ENCODE measurements at regions not wholly inside any gene's neighbourhood (a gene's known extent, or its start where the extent isn't known, plus 50 kb on each side); places are given as distances from the start of the nearest gene placed in this dataset.

- H3K4me3 ChIP-seq (ENCODE audit: low read depth, low read length), result no peak overlapping the region
- TF ChIP-seq CTCF (IDR thresholded peaks at IDR 0.05; ENCODE audit: low read depth, low read length), result no peak
These were observed 50.2 kb upstream of the FLRT2 start for GRCh38 chr14:85479771-85480170.

All from WI38 (cell line).